ENCODE measurements at regions not wholly inside any gene's neighbourhood (a gene's known extent, or its start where the extent isn't known, plus 50 kb on each side); places are given as distances from the start of the nearest gene placed in this dataset.

DNA sequence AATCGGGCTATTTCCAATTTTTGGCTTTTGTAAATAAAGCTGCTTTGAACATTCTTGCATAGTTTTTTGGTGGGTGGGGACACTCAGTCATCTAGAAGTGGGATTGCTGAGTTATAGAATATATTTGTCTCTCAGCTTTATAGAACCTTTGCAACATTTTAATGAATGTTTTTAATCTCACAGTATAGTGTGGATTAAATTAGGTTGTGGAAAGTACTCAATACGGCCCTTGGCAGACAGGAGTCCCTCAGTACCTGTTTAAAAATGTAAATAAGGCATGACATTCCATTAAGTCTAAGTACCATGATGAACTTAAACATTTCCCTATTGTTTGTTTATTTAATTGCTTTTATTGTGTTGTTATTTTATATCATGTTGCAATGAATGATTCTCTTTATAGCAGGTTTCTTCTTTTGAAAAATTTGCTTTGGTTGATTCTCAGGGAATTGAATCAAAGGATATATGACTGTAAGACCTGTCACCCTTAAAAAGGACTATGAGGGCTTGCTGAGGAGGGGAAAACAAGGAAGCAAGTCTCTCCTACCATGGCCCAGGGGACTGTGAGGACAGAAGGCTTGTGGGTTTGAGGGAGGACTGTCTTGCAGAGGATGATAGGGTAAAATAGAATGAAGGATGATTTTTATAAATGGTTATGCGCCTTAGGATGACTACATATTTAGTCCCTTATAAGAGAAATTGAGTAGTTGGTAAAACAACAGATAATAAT is 165.1 kb downstream of the RPIA start:
- Mint-ChIP-seq H3K36me3 (ENCODE audit: low read depth) (no peaks in the 10 kb centered on the region), H3K9me3 (peaks cover 53% of the 10 kb centered on the region), H3K4me1 (peaks cover 2% of the 10 kb centered on the region), H3K27me3 (ENCODE audit: insufficient read depth) (no peaks in the 10 kb centered on the region), H3K27ac (no peak overlapping the region), H3K4me3 (no peak overlapping the region)
- no peak overlapping the region for H3K4me3 ChIP-seq (ENCODE audit: low read length)
- no peak for DNase-seq
- peaks cover 20% of the 10 kb centered on the region for H3K27me3 ChIP-seq (ENCODE audit: control insufficient read depth, insufficient read depth, low read length, poor library complexity, severe bottlenecking)
- H3K36me3 ChIP-seq (ENCODE audit: control insufficient read depth, insufficient read depth, low read length): no peaks in the 10 kb centered on the region
- H3K9me3 ChIP-seq (ENCODE audit: control insufficient read depth, low read length): no peaks in the 10 kb centered on the region
- WGBS, 2 experiments (ENCODE audit: insufficient coverage in 1 of 2, insufficient read length in 1 of 2): 93 to 97% methylated on average over 2 of the region's 3 CpGs
- H3K4me1 ChIP-seq (ENCODE audit: control insufficient read depth, insufficient read depth, low read length): no peaks in the 10 kb centered on the region
- H3K27ac ChIP-seq (ENCODE audit: low read depth, low read length): no peak overlapping the region
- TF ChIP-seq, protein P1, sequence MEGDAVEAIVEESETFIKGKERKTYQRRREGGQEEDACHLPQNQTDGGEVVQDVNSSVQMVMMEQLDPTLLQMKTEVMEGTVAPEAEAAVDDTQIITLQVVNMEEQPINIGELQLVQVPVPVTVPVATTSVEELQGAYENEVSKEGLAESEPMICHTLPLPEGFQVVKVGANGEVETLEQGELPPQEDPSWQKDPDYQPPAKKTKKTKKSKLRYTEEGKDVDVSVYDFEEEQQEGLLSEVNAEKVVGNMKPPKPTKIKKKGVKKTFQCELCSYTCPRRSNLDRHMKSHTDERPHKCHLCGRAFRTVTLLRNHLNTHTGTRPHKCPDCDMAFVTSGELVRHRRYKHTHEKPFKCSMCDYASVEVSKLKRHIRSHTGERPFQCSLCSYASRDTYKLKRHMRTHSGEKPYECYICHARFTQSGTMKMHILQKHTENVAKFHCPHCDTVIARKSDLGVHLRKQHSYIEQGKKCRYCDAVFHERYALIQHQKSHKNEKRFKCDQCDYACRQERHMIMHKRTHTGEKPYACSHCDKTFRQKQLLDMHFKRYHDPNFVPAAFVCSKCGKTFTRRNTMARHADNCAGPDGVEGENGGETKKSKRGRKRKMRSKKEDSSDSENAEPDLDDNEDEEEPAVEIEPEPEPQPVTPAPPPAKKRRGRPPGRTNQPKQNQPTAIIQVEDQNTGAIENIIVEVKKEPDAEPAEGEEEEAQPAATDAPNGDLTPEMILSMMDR (conservative IDR thresholded peaks at IDR 0.05): no peak
- H3K9ac ChIP-seq (ENCODE audit: extremely low read depth, low read length, poor library complexity, severe bottlenecking): no peak overlapping the region

DNA sequence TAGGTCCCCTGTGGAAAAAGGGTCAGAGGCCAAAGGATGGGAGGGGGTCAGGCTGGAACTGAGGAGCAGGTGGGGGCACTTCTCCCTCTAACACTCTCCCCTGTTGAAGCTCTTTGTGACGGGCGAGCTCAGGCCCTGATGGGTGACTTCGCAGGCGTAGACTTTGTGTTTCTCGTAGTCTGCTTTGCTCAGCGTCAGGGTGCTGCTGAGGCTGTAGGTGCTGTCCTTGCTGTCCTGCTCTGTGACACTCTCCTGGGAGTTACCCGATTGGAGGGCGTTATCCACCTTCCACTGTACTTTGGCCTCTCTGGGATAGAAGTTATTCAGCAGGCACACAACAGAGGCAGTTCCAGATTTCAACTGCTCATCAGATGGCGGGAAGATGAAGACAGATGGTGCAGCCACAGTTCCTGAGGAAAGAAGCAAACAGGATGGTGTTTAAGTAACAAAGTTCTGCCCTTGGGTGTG is 165.8 kb downstream of the RPIA start:
- no peaks in the 10 kb centered on the region for H3K36me3 Mint-ChIP-seq (ENCODE audit: low read depth)

GRCh38 chr2:88857951-88858411 is 166.5 kb downstream of the RPIA start:
- no peak overlapping the region for H3K27ac Mint-ChIP-seq
- 79 to 100% methylated on average over 1 to 7 of the region's 7 CpGs for WGBS, 2 experiments (ENCODE audit: insufficient coverage in 1 of 2, insufficient read length in 1 of 2)
- H3K9ac ChIP-seq (ENCODE audit: extremely low read depth, low read length, poor library complexity, severe bottlenecking): no peak overlapping the region

More for the DNA sequence above, 165.8 kb downstream of the RPIA start:
- Mint-ChIP-seq H3K4me1 (peaks cover 2% of the 10 kb centered on the region), H3K9me3 (peaks cover 52% of the 10 kb centered on the region), H3K4me3 (no peak overlapping the region), H3K27me3 (ENCODE audit: insufficient read depth) (no peaks in the 10 kb centered on the region), H3K27ac (no peak overlapping the region)
- WGBS, 2 experiments (ENCODE audit: insufficient coverage in 1 of 2, insufficient read length in 1 of 2): 93 to 94% methylated on average over 8 to 9 of the region's 9 CpGs
- Histone ChIP-seq H3K27ac (ENCODE audit: low read depth, low read length) (peak overlapping the region; percentile 53), H3K4me3 (ENCODE audit: low read length) (no peak overlapping the region), H3K9me3 (ENCODE audit: control insufficient read depth, low read length) (no peaks in the 10 kb centered on the region), H3K36me3 (ENCODE audit: control insufficient read depth, insufficient read depth, low read length) (no peaks in the 10 kb centered on the region), H3K9ac (ENCODE audit: extremely low read depth, low read length, poor library complexity, severe bottlenecking) (no peak overlapping the region), H3K27me3 (ENCODE audit: control insufficient read depth, insufficient read depth, low read length, poor library complexity, severe bottlenecking) (peaks cover 12% of the 10 kb centered on the region), H3K4me1 (ENCODE audit: control insufficient read depth, insufficient read depth, low read length) (no peaks in the 10 kb centered on the region)
- DNase-seq: no peak
- TF ChIP-seq, protein P1 (conservative IDR thresholded peaks at IDR 0.05): no peak

More at GRCh38 chr2:88857951-88858411, 166.5 kb downstream of the RPIA start:
- H3K36me3 ChIP-seq (ENCODE audit: control insufficient read depth, insufficient read depth, low read length): no peaks in the 10 kb centered on the region
- no peaks in the 10 kb centered on the region for H3K4me1 ChIP-seq (ENCODE audit: control insufficient read depth, insufficient read depth, low read length)
- Mint-ChIP-seq H3K9me3 (peaks cover 54% of the 10 kb centered on the region), H3K27me3 (ENCODE audit: insufficient read depth) (no peaks in the 10 kb centered on the region), H3K4me3 (no peak overlapping the region), H3K4me1 (peaks cover 2% of the 10 kb centered on the region), H3K36me3 (ENCODE audit: low read depth) (no peaks in the 10 kb centered on the region)
- H3K27ac ChIP-seq (ENCODE audit: low read depth, low read length): no peak overlapping the region
- no peaks in the 10 kb centered on the region for H3K9me3 ChIP-seq (ENCODE audit: control insufficient read depth, low read length)
- DNase-seq: no peak
- TF ChIP-seq, protein P1 (conservative IDR thresholded peaks at IDR 0.05): no peak
- peaks cover 10% of the 10 kb centered on the region for H3K27me3 ChIP-seq (ENCODE audit: control insufficient read depth, insufficient read depth, low read length, poor library complexity, severe bottlenecking)
- no peak overlapping the region for H3K4me3 ChIP-seq (ENCODE audit: low read length)
